Activated T-helper 17 cell treated with anti-CD3 and anti-CD28 coated beads, Interleukin-2, amount 50 U/mL, for 72 hours (primary cell): ENCODE measurements at regions not wholly inside any gene's neighbourhood (a gene's known extent, or its start where the extent isn't known, plus 50 kb on each side); places are given as distances from the start of the nearest gene placed in this dataset.
A peak's percentile ranks its signal among the peaks of the same experiment; 100 is the strongest.
"Not testable (repeated sequence)": the region's sequence is repeated elsewhere in the genome, so short reads cannot be mapped to it uniquely, and the experiment has no call there.

Experiments used
- ATAC-seq: fragments of 150-1000 bp; cut with Tn5 transposase; replicated peaks from 2 replicates; pipeline ENCODE4 v1.10.0; 2021; ENCODE audit warnings: mild to moderate bottlenecking, moderate library complexity
- H3K27ac Mint-ChIP-seq: one replicate; pipeline ENCODE4 v1.8.0; 2022; ENCODE audit warnings: mixed read lengths
- H3K27me3 Mint-ChIP-seq: one replicate; pipeline ENCODE4 v1.8.0; 2022; ENCODE audit warnings: mixed read lengths
- H3K36me3 Mint-ChIP-seq: one replicate; pipeline ENCODE4 v1.8.0; 2022; ENCODE audit warnings: low read depth, mild to moderate bottlenecking, mixed read lengths
- H3K4me1 Mint-ChIP-seq: one replicate; pipeline ENCODE4 v1.8.0; 2022; ENCODE audit warnings: mixed read lengths
- H3K4me3 Mint-ChIP-seq: one replicate; pipeline ENCODE4 v1.8.0; 2022; ENCODE audit warnings: mild to moderate bottlenecking, mixed read lengths
- H3K9me3 Mint-ChIP-seq: one replicate; pipeline ENCODE4 v1.8.0; 2022; ENCODE audit warnings: mixed read lengths

DNA sequence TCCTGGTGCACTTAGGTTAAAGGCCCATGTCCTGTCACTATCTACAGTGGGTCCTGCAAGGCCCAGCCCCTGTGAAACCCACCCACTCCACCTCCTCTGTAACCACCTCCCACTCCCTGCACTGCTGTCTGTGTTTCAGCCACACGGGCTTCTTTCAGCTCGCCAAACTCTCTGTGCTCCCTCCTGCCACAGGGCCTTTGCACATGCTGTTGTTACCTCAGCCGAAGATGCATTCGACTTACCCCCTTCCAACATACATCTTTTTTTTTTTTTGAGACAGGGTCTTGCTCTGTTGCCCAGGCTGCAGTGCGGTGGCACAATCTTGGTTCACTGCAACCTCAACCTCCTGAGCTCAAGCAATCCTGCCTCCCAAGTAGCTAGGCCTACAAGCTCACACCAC lies 76.5 kb upstream of the RPL38 start:
- Mint-ChIP-seq H3K27ac (peak overlapping the region; percentile 7), H3K4me1 (peaks cover 8% of the 10 kb centered on the region), H3K4me3 (no peak overlapping the region), H3K27me3 (peaks cover 36% of the 10 kb centered on the region), H3K36me3 (no peaks in the 10 kb centered on the region), H3K9me3 (peaks cover 3% of the 10 kb centered on the region)
- no peak for ATAC-seq

DNA sequence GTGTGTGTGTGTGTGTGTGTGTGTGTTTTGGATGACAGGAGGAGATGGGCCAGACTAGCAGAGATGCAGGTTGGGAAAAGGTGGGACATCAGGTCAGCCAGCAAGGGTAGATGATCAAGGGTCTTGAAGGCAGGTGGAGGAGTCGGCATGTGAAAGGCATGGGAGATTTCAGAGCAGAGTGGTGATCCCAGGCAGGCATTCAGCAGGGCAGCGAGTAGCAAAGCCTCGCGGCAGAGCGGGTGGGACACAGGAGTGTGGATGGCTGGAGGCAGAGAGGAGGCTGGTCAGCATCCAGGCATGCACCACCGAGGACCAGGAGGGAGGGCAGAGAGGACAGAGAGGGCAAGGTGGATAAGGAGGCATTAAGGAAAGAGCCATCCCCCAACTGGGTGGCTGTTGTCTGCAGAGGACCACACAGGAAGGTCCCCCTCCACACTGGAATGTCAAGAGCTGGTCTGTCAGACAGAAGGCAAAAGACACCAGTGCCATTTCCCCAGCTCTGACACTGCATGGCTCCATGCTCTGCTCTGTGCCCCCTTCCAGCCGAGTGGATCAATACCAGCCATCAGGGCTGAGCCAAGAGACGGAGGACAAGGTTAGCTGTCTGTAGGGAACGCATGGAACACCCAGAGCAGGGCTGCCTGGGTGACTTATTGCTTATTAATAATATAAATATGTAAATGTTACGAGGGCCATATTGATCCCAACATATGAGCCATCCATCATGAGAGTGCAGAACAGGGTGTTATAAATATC lies 74.8 kb upstream of the RPL38 start:
- no peaks in the 10 kb centered on the region for H3K36me3 Mint-ChIP-seq
- H3K4me1 Mint-ChIP-seq = peaks cover 4% of the 10 kb centered on the region
- ATAC-seq = no peak
- peaks cover 34% of the 10 kb centered on the region for H3K27me3 Mint-ChIP-seq
- H3K27ac Mint-ChIP-seq = no peak overlapping the region
- H3K9me3 Mint-ChIP-seq = peaks cover 3% of the 10 kb centered on the region
- H3K4me3 Mint-ChIP-seq = no peak overlapping the region

DNA sequence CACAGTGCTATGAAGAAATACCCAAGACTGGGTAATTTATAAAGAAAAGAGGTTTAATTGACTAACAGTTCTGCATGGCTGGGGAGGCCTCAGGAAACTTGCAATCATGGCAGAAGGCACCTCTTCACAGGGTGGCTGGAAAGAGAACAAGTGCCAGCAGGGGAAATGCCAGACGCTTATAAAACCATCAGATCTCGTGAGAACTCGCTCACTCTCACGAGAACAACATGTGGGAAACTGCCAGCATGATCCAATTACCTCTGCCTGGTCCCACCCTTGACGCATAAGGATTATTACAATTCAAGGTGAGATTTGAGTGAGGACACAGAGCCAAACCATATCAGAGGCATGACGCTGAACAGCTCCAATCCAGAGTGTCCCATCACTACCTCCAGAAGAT lies 73.7 kb upstream of the RPL38 start:
- H3K27me3 Mint-ChIP-seq = peaks cover 34% of the 10 kb centered on the region
- not testable (repeated sequence) for H3K36me3 Mint-ChIP-seq, H3K27ac Mint-ChIP-seq, H3K4me3 Mint-ChIP-seq, H3K9me3 Mint-ChIP-seq, H3K4me1 Mint-ChIP-seq, ATAC-seq

DNA sequence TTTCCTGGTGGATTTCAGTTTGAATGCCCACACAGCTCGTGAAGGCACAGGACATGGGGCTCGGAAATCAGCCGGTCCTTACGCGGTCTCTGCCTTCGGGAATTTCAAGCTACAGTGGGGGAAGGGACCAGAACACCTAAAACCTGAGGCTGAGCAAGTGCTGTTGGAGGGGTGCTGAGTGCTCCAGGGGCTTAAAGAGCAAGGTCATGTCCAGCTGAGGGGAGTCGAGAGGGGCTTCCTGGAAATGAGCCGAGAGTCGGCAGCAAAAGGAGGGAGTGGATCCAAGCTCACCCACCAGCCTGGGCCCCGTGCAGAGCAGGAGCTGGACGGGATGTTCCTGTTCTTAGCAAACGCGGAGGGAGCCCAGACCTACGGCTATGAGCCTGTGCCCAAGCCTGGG lies 73.2 kb upstream of the RPL38 start:
- Mint-ChIP-seq H3K4me3 (no peak overlapping the region), H3K4me1 (peaks cover 4% of the 10 kb centered on the region), H3K9me3 (peaks cover 3% of the 10 kb centered on the region), H3K27me3 (peaks cover 37% of the 10 kb centered on the region), H3K27ac (no peak overlapping the region), H3K36me3 (no peaks in the 10 kb centered on the region)
- ATAC-seq = no peak

DNA sequence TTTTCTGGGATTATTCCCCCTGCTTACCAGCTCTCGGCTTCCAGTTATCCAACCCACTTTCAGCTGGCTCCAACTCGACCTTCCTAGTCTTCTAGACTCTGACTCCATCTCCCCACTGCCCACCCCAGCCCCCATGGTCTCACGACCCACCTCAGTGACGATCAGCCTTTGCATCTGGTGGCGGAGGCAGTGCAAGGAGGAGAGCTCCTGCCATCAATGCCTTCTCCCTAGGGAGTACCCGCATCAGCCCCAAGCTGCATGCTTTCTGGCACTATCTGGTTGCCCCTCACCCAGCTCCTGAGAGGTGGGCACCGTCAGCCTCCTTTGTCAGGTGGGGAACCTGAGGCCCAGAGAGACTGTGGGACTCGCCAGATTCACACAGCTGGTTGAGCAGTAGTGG lies 72.6 kb upstream of the RPL38 start:
- Mint-ChIP-seq H3K36me3 (no peaks in the 10 kb centered on the region), H3K4me1 (peaks cover 4% of the 10 kb centered on the region), H3K27me3 (peaks cover 40% of the 10 kb centered on the region), H3K9me3 (peaks cover 3% of the 10 kb centered on the region), H3K27ac (no peak overlapping the region), H3K4me3 (no peak overlapping the region)
- ATAC-seq = no peak

DNA sequence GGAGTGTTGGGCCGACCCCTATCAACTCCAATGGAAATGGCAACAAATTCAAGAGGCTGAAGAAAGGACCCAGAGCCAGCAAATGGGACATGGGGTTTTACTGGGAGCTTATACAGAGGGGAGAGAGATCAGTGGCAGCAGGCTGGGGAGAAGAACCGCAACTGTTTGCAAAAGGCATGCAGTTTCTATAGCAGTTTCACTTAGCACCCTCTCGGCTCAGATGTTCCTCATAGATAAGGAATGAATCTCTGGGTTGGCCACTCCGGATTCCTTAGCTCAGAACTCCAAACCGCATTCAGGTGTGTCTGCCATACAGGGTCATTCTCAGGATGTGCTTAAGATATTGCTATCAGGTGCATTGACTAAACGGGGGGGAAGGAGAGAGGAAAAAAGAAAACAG lies 71.1 kb upstream of the RPL38 start:
- no peak overlapping the region for H3K27ac Mint-ChIP-seq
- H3K4me1 Mint-ChIP-seq = no peaks in the 10 kb centered on the region
- ATAC-seq = no peak
- no peak overlapping the region for H3K4me3 Mint-ChIP-seq
- no peaks in the 10 kb centered on the region for H3K36me3 Mint-ChIP-seq
- peaks cover 43% of the 10 kb centered on the region for H3K27me3 Mint-ChIP-seq
- peaks cover 3% of the 10 kb centered on the region for H3K9me3 Mint-ChIP-seq

DNA sequence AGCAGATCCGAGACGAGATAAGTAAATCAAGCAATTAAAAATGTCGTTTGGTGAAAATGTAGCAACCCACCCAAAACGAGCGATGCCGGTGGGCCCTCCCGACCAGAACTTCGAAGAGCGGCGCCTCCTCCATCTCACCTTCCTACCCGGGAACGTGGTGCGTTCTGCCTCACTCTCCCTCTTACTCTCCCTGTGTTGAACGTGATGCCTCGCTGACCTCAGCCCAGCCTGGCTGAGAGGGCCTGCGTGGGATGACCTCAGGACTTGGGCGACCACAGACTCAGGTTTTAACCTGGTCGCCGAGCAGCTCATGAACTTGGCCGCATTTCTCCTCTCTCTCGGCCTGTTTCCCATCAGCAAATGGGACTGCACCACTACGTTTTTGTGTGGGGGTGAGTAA lies 69.7 kb upstream of the RPL38 start:
- Mint-ChIP-seq H3K9me3 (no peaks in the 10 kb centered on the region), H3K4me1 (no peaks in the 10 kb centered on the region), H3K36me3 (no peaks in the 10 kb centered on the region), H3K27me3 (peaks cover 40% of the 10 kb centered on the region), H3K27ac (no peak overlapping the region), H3K4me3 (no peak overlapping the region)
- ATAC-seq = no peak

DNA sequence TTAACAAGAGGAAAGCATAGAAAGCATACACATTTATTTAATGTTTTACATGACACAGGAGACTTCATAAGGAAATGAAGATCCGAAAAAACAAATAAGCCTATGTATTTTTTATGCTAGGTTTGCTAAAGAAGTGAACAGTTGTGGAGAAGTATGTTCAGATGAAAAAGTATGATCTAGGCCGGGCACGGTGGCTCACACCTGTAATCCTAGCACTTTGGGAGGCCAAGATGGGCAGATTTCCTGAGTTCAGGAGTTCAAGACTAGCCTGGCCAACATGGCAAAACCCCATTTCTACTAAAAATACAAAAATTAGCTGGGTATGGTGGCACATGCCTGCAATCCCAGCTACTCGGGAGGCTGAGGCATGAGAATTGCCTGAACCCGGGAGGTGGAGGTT lies 69.2 kb upstream of the RPL38 start:
- not testable (repeated sequence) for H3K27ac Mint-ChIP-seq, H3K9me3 Mint-ChIP-seq, H3K4me3 Mint-ChIP-seq, ATAC-seq, H3K36me3 Mint-ChIP-seq, H3K4me1 Mint-ChIP-seq
- H3K27me3 Mint-ChIP-seq = peaks cover 40% of the 10 kb centered on the region

DNA sequence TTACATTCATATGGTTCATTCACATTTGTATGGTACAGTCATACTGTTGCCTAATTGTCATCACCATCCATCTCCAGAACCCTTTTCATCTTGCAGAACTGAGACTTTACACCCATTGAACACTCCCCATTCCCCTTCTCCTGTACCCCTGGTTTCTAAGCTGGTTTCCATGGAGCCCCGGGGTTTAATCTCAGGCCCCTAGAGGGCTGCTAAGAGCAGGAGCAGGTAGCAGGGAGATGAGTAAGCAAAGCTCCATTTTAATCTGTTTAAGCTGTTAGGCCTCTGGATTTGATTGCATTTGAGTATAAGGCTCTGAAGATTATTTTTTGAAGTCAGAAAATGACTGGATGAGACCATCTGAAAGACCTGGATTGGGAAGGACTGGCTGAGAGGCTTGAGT lies 68.5 kb upstream of the RPL38 start:
- H3K36me3 Mint-ChIP-seq = no peaks in the 10 kb centered on the region
- no peak for ATAC-seq
- peaks cover 40% of the 10 kb centered on the region for H3K27me3 Mint-ChIP-seq
- H3K4me3 Mint-ChIP-seq = no peak overlapping the region
- H3K27ac Mint-ChIP-seq = no peak overlapping the region
- peaks cover under 1% of the 10 kb centered on the region for H3K9me3 Mint-ChIP-seq
- no peaks in the 10 kb centered on the region for H3K4me1 Mint-ChIP-seq

DNA sequence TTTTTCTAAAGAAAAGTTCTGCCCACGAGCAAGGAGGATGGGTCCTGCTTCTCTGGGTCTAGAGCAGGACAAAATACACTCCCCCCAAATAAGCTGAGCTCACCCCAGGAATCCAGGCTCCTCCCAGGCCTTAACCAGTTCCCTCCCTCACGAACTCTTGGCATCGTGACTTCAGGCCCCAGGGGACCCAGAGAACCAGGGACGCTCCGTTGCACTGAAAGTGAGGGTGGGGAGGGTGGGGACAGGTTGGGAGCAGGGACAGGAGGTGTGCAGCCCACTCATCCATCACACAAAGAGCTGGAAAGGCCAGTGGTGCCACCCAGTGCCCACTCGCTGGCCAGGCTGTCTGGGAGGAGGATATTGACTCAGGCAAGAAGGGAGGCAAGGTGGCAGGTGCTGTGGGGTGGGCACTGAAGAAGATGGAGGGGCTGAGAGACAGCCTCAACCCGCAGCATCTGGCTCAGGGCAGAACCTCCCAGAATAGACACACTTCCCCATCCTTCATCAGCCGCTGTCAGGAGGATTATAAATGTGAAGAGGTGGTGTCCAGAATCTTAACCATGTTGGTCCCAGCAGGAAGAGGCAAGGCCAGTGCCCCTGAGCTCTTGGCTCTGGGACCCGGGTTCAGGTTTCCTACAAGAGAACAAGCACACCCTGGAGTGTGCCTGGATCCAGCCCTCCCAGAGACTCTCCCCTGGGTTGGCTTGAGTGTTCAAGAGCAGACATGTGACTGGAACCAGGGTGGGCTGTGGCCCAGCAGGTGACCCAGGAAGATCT lies 67.9 kb upstream of the RPL38 start:
- no peak overlapping the region for H3K27ac Mint-ChIP-seq
- no peak overlapping the region for H3K4me3 Mint-ChIP-seq
- peaks cover 7% of the 10 kb centered on the region for H3K9me3 Mint-ChIP-seq
- peaks cover 40% of the 10 kb centered on the region for H3K27me3 Mint-ChIP-seq
- no peaks in the 10 kb centered on the region for H3K4me1 Mint-ChIP-seq
- no peak for ATAC-seq
- H3K36me3 Mint-ChIP-seq = no peaks in the 10 kb centered on the region

DNA sequence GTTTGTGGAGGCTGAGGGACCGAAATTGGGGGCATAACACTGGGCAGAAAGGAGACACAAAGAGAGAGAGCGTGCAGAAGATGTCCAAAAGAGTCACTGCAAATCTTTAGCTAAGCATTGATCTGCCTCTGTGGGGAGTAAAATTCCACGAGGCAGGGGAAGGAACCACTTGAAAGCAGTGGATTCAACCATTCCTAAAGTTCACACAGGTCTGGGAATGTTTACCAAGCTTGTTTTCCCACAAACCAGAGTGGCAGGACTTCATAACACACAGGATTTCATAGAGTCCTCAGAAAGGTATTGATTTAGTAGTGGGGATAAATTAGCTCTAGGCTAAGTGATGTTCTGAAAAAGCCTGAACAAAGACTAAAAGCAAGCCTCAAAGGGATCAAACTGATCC lies 66.1 kb upstream of the RPL38 start:
- Mint-ChIP-seq H3K4me1 (no peaks in the 10 kb centered on the region), H3K27ac (no peak overlapping the region), H3K4me3 (no peak overlapping the region), H3K9me3 (peaks cover 17% of the 10 kb centered on the region), H3K36me3 (no peaks in the 10 kb centered on the region), H3K27me3 (peaks cover 29% of the 10 kb centered on the region)
- ATAC-seq = no peak

DNA sequence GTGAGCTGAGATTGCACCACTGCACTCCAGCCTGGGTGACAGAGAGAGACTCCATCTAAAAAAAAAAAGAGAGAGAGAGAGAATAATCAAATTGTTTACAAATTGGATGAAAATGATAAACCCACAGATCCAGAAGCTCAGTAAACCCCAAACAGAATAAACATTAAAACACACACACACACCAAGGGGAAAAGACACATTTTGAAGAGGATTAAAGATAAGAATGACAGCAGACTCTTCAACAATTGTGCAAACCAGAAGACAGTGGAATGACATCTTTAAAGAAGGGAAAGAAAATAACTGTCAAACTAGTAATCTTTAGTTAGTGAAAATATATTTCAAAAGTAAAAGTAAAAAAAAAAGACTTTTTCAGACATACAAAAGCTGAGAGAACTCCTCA lies 64.4 kb upstream of the RPL38 start:
- Mint-ChIP-seq H3K4me3 (no peak overlapping the region), H3K4me1 (no peaks in the 10 kb centered on the region), H3K27ac (no peak overlapping the region), H3K36me3 (no peaks in the 10 kb centered on the region), H3K27me3 (peaks cover 25% of the 10 kb centered on the region), H3K9me3 (peaks cover 30% of the 10 kb centered on the region)
- ATAC-seq = no peak

DNA sequence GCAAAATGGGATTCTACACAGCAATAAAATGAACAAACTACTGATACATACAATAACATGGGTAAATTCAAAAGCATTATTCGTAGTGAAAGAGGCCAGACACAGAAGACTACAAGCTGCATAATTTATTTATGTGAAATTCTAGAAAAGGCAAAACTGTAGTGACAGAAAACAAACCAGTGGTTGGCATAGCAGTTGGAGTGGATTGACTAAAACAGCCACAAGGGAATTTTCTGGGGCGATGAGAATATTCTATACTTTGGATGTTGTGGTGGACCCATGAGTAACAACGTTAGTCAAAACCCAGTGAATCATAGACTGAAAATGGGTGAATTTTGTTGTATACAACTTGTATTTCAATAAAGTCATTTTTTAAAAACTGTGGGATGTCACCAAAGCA lies 63.2 kb upstream of the RPL38 start:
- Mint-ChIP-seq H3K27me3 (peaks cover 23% of the 10 kb centered on the region), H3K9me3 (peaks cover 33% of the 10 kb centered on the region), H3K27ac (no peak overlapping the region), H3K4me3 (no peak overlapping the region), H3K4me1 (no peaks in the 10 kb centered on the region), H3K36me3 (no peaks in the 10 kb centered on the region)
- peak; percentile 92 for ATAC-seq

DNA sequence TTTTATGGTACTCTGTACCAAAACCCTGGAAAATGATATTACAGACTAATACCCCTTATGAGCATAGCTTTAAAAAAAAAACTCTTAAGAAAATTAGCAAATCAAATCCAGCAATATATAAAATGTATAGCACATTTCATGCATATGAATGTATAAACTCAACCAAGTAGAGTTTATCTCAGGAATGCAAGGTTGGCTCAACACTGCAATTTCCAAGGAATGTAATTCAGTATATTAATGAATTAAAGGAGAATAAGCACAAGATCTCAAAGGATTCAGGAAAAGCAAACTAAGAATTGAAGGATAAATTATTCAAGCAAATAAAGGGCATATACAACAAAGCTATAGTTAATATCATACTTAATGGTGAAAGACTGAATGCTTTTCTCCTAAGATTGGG lies 61.9 kb upstream of the RPL38 start:
- ATAC-seq = no peak
- H3K27ac Mint-ChIP-seq = no peak overlapping the region
- H3K4me3 Mint-ChIP-seq = no peak overlapping the region
- peaks cover 33% of the 10 kb centered on the region for H3K9me3 Mint-ChIP-seq
- peaks cover 24% of the 10 kb centered on the region for H3K27me3 Mint-ChIP-seq
- H3K36me3 Mint-ChIP-seq = no peaks in the 10 kb centered on the region
- no peaks in the 10 kb centered on the region for H3K4me1 Mint-ChIP-seq

DNA sequence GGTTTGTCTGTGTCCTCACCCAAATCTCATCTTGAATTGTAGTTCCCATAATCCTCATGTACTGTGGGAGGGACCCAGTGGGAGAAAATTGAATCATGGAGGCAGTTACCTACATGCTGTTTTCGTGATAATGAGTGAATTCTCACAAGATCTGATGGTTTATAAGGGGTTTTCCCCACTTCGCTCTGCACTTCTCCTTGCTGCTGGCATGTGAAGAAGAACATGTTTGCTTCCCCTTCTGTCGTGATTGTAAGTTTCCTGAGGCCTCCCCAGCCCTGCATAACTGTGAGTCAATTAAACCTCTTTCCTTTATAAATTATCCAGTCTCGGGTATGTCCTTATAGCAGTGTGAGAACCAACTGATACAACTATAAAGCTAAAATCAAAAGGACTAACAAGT lies 60.2 kb upstream of the RPL38 start:
- H3K27ac Mint-ChIP-seq, H3K36me3 Mint-ChIP-seq, H3K4me3 Mint-ChIP-seq, H3K4me1 Mint-ChIP-seq, ATAC-seq: not testable (repeated sequence)
- Mint-ChIP-seq H3K9me3 (peaks cover 33% of the 10 kb centered on the region), H3K27me3 (peaks cover 24% of the 10 kb centered on the region)
